ENCODE measurements at regions not wholly inside any gene's neighbourhood (a gene's known extent, or its start where the extent isn't known, plus 50 kb on each side); places are given as distances from the start of the nearest gene placed in this dataset.

DNA sequence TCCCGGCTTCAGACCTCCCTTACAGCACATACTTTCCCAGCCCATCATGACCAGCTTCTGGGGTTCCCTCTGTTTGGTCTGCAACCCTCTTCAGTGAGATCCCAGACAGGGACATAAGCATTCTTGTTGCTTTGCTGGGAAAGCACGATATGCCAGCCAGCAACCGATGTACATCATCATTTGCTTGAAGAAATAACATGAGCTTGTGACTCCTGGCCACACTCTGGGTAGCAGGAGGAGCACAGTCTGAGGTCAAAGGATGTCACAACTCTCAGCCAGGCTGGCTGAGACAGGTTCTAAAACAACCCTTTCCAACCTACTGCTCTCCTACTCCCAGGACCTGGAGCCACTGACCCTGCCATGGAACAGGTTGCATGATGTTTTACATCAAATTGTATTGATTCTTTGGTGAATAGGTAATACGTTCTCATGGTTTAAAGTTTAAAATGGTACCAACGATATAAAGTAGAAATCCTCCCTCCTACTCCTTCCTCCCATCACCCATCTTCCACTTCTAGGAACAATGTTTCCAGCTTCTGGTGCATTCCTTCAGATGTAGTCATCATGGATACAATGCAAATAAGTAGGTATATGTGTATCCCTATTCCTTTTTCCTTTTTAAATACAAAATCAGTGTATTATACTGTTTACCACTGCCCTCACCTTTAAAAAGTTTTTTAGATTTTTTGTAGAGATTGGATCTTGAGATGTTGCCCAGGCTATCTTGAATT lies 190.3 kb downstream of the OPA1 start:
- TF ChIP-seq, protein P1, sequence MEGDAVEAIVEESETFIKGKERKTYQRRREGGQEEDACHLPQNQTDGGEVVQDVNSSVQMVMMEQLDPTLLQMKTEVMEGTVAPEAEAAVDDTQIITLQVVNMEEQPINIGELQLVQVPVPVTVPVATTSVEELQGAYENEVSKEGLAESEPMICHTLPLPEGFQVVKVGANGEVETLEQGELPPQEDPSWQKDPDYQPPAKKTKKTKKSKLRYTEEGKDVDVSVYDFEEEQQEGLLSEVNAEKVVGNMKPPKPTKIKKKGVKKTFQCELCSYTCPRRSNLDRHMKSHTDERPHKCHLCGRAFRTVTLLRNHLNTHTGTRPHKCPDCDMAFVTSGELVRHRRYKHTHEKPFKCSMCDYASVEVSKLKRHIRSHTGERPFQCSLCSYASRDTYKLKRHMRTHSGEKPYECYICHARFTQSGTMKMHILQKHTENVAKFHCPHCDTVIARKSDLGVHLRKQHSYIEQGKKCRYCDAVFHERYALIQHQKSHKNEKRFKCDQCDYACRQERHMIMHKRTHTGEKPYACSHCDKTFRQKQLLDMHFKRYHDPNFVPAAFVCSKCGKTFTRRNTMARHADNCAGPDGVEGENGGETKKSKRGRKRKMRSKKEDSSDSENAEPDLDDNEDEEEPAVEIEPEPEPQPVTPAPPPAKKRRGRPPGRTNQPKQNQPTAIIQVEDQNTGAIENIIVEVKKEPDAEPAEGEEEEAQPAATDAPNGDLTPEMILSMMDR (IDR thresholded peaks at IDR 0.05; ENCODE audit: control insufficient read depth, insufficient read depth, low read depth, low read length, missing control alignments) = no peak
- no peak overlapping the region for H3K4me3 ChIP-seq (ENCODE audit: control insufficient read depth, low read depth, low read length)
- DNase-seq (ENCODE audit: low read depth) = no peak

DNA sequence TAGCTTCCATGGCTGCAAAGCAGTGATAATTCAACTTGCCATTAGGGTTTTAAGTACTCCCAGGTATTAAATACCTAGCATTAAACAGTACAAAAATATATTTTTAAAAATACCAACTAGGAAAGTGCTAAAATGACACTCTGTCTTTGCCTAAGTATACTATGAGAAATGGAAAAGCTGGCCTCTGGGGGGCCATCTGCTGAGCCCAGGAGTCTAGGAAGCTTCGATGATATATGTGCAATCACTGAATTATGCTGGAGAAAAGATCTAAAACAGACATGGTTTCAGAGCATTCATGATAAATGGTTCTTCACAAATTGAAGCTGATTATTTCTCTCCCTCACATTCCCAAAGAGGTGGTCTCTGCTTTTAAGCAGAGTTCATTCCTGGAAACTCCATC lies 191.8 kb downstream of the OPA1 start:
- no peak overlapping the region for H3K4me3 ChIP-seq (ENCODE audit: control insufficient read depth, low read depth, low read length)
- DNase-seq (ENCODE audit: low read depth) = no peak
- TF ChIP-seq, protein P1 (IDR thresholded peaks at IDR 0.05; ENCODE audit: control insufficient read depth, insufficient read depth, low read depth, low read length, missing control alignments) = no peak

DNA sequence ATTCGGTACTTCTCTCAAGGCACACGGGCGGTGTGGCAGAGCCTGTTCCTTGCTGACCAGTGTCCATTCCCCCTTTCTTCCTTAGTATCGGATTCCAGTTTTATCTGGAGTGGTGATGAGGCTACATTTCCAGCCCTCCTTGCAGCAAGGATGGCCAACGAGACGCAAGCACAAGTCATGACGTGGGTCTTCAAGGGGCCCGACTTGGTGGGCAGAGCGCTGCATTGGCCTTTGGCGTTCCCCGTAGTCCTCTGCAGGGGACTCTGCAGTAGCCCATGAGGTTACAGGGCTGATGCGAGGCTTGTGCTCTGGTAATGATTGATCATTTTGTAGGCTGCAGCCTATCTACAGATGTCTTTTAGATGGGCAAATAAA lies 194.5 kb downstream of the OPA1 start:
- DNase-seq (ENCODE audit: low read depth) = no peak
- H3K4me3 ChIP-seq (ENCODE audit: control insufficient read depth, low read depth, low read length) = no peak overlapping the region
- TF ChIP-seq, protein P1 (IDR thresholded peaks at IDR 0.05; ENCODE audit: control insufficient read depth, insufficient read depth, low read depth, low read length, missing control alignments) = no peak

DNA sequence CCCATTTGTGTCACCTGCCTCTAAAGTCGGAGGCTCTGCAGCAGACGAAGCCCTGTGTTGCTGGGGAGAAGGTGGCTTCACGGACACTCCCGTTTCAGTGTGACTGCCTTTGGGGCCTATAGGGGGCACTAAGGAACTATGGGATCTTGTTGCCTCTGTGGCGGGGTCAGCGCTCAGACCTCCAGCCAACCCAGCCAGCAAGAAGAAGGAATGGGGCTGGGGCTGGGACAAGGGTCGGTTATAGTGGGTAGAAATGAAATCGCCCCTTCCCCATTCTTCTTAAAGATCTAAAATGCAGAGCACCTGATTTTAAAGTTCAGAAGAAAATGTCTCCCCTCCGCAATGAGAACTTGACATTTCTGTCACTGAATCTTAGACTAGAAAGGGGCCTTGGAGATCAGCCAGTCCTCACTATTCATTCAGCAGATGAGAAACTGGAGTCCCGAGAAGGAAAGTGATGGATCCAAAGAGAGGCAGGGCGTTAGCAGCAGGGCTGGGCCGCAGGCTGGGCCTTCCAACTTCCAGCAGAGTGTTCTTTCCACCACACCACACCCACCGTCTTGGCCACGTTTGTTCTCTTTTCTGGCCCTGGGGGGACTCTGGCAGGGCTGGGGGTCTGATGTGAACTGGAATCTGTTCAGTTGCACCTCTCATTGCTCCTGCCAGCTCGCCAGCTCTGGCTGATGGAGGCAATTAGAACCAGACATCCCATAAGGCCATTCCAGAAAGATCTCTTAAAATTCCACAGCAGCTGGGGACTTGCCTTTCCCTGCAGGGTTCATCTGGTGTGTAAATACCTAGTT lies 195.4 kb downstream of the OPA1 start:
- TF ChIP-seq, protein P1 (IDR thresholded peaks at IDR 0.05; ENCODE audit: control insufficient read depth, insufficient read depth, low read depth, low read length, missing control alignments) = peak; percentile 81
- no peak for DNase-seq (ENCODE audit: low read depth)
- no peak overlapping the region for H3K4me3 ChIP-seq (ENCODE audit: control insufficient read depth, low read depth, low read length)

DNA sequence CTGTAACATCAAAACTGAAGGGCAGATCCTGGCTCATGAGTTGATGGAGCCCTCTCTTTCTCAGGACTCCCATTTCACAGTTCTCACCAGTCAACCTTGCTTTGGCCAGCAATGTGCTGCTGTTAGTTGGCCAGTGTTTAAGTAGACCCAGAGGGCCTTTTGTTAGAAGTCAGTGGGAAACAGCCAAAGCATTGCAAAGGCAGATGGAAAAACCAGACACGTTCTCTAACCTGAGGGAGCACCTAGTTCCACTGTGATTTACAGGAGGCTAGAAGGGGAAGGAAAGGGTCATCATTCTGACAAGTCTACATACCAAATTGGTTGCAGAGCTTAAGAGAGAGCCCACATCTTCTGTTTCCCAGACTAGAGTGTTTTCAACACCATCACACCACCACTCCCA lies 196.4 kb downstream of the OPA1 start:
- DNase-seq (ENCODE audit: low read depth) = no peak
- no peak overlapping the region for H3K4me3 ChIP-seq (ENCODE audit: control insufficient read depth, low read depth, low read length)
- TF ChIP-seq, protein P1 (IDR thresholded peaks at IDR 0.05; ENCODE audit: control insufficient read depth, insufficient read depth, low read depth, low read length, missing control alignments) = no peak

DNA sequence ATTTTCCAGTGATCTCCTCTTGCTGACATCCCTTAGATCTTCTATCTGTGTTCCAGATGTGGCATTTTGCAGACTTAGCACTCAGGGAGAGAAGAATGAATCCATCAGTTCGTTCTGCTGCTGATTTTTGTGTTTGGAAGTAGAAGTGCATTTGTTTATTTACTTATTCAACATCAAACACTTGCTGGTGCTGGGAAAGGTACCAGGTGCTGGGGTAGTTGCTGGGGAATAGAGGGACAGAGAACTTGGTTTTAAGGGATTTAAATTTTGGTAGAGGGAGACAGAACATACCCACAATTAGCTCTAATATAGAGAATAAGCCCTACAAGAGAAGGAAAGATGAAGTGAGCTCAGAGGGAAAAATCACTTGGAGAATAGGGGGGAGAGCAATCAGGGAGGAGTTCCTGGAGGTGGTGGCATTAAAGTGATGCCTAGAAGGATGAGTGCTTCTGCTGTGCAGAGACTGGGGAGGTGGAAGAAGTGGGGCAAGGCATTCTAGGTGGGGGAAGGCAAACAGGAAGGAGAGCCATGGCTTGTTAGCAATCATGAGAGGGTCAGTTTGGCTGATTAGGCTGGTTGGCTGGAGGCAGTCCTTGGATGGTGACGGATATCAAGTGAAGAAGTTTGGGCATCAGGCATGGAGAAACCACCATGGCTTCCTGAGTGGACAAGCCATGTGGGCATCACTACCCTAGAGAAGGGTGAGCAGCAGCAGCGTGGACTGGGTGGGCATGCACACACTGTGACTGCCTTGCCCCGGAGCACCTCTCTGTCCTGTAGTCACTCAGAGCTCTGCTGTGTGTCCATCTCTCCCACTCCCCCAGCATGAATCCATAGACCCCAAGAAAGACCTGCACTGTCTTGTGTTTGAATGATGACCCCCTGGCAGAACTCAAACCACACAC lies 197.3 kb downstream of the OPA1 start:
- no peak overlapping the region for H3K4me3 ChIP-seq (ENCODE audit: control insufficient read depth, low read depth, low read length)
- TF ChIP-seq, protein P1 (IDR thresholded peaks at IDR 0.05; ENCODE audit: control insufficient read depth, insufficient read depth, low read depth, low read length, missing control alignments) = no peak
- no peak for DNase-seq (ENCODE audit: low read depth)
